GM12878 (cell line): ENCODE measurements at regions not wholly inside any gene's neighbourhood (a gene's known extent, or its start where the extent isn't known, plus 50 kb on each side); places are given as distances from the start of the nearest gene placed in this dataset.

Experiments used
- ATAC-seq: fragments of 200-7000 bp; cut with Tn5 transposase; 3 replicates; pipeline ENCODE4 v1.9.1; 2020; ENCODE audit warnings: mild to moderate bottlenecking, moderate library complexity
- BruUV-seq: library from RNA; stranded (reverse); fragments of 400-500 nt; replicated peaks from 2 replicates; lab custom pipeline; 2021; lab: Mats Ljungman, UMichigan
- CTCF ChIA-PET: fragments of 300-600 bp; sonication (Branson Sonifier 250); formaldehyde crosslinking; extraction: SDS; loops from one replicate; lab custom pipeline; 2021; ENCODE audit warnings: inconsistent platforms; lab: Yijun Ruan, JAX
- POLR2A ChIA-PET: fragments of 350-600 bp; formaldehyde crosslinking; extraction: SDS; loops from one replicate; lab custom pipeline; 2021; ENCODE audit warnings: inconsistent platforms; lab: Charles Lee
- RAD21 ChIA-PET: fragments of 300-600 bp; sonication (Branson Sonifier 250); formaldehyde crosslinking; loops from one replicate; lab custom pipeline; 2023; ENCODE audit warnings: antibody characterized with exemption; ENCODE audit not compliant: unreplicated experiment; lab: Charles Lee
- SMC1A ChIA-PET: fragments of 300-600 bp; sonication (Branson Sonifier 250); formaldehyde crosslinking; loops from one replicate; lab custom pipeline; 2023; ENCODE audit not compliant: unreplicated experiment, uncharacterized antibody; lab: Charles Lee
- DNase-seq: peaks from one replicate; pipeline ENCODE4 v3.0.0-alpha.2; 2011; ENCODE audit warnings: low read depth, low spot score
- FAIRE-seq: peaks from 3 replicates; lab custom pipeline; 2011; peaks lifted over from hg19 to GRCh38; lab: Jason Lieb, UNC
- H2AFZ ChIP-seq: 2 replicates; pipeline ENCODE4 v1.6.0; 2011; ENCODE audit warnings: low read depth, low read length, control low read depth; ENCODE audit not compliant: control insufficient read depth
- H3K27ac ChIP-seq: 2 replicates; pipeline ENCODE4 v1.5.1; 2011; ENCODE audit warnings: control low read depth; ENCODE audit not compliant: control insufficient read depth, insufficient read depth
- H3K27me3 ChIP-seq, 2 experiments: replicated peaks in 1 of 2; 2 replicates each; pipeline versions ENCODE4 v1.6.0 to v1.6.1; 2011; ENCODE audit warnings: low read length in 1 of 2; ENCODE audit not compliant: control insufficient read depth in 2 of 2, insufficient read depth in 2 of 2
- H3K36me3 ChIP-seq, 2 experiments: 2 replicates each; pipeline ENCODE4 v1.5.1; 2011; ENCODE audit warnings: low read length in 1 of 2; ENCODE audit not compliant: control insufficient read depth in 2 of 2, insufficient read depth in 2 of 2
- H3K4me1 ChIP-seq: 2 replicates; pipeline ENCODE4 v1.6.1; 2011; ENCODE audit warnings: mild to moderate bottlenecking, low read length, moderate library complexity, mixed read lengths; ENCODE audit not compliant: control insufficient read depth, insufficient read depth
- H3K4me2 ChIP-seq: 2 replicates; pipeline ENCODE4 v1.6.0; 2011; ENCODE audit warnings: control low read depth; ENCODE audit not compliant: control insufficient read depth, insufficient read depth
- H3K4me3 ChIP-seq: fragments of 200-600 bp; sonication (generic); 2 replicates; pipeline ENCODE4 v1.5.1; 2016
- H3K79me2 ChIP-seq: 2 replicates; pipeline ENCODE4 v1.6.0; 2011; ENCODE audit warnings: low read length; ENCODE audit not compliant: control insufficient read depth, insufficient read depth
- H3K9ac ChIP-seq: 2 replicates; pipeline ENCODE4 v1.8.0; 2011; ENCODE audit warnings: low read length, control low read depth, mixed read lengths; ENCODE audit not compliant: control insufficient read depth, insufficient read depth
- H3K9me3 ChIP-seq: replicated peaks from 3 replicates; pipeline ENCODE4 v1.5.1; 2011; ENCODE audit warnings: mild to moderate bottlenecking, low read length; ENCODE audit not compliant: control insufficient read depth, insufficient read depth
- H4K20me1 ChIP-seq: 2 replicates; pipeline ENCODE4 v1.6.0; 2011; ENCODE audit not compliant: control insufficient read depth, insufficient read depth
- ASH2L ChIP-seq: fragments of 300-600, 200-600 bp; sonication (generic); IDR thresholded peaks from 2 replicates; pipeline ENCODE4 v1.6.1; 2017; ENCODE audit warnings: low read depth, mild to moderate bottlenecking, borderline replicate concordance
- ATF3 ChIP-seq: IDR thresholded peaks from 2 replicates; pipeline ENCODE4 v1.6.1; 2011; ENCODE audit warnings: low read depth, mild to moderate bottlenecking, low read length, moderate library complexity, borderline replicate concordance; ENCODE audit errors: extremely low read depth
- BRCA1 ChIP-seq: IDR thresholded peaks from 2 replicates; pipeline ENCODE4 v1.6.1; 2011; ENCODE audit warnings: low read depth, low read length, improper control_type of control experiment
- CEBPZ ChIP-seq: fragments of 150-350 bp; IDR thresholded peaks from 2 replicates; pipeline ENCODE4 v1.6.1; 2016; ENCODE audit warnings: low read depth, low read length
- ESRRA ChIP-seq: IDR thresholded peaks from 2 replicates; pipeline ENCODE4 v1.6.1; 2012; ENCODE audit warnings: mild to moderate bottlenecking, low read length, improper control_type of control experiment
- ETV6 ChIP-seq, 2 experiments: fragments of 450-650 bp in 1 of 2; IDR thresholded peaks in 1 of 2; conservative IDR thresholded peaks in 1 of 2; 2 replicates each; pipeline ENCODE4 v1.6.1; 2014; ENCODE audit warnings: antibody characterized with exemption in 1 of 2, borderline replicate concordance in 1 of 2, low read depth in 1 of 2, mild to moderate bottlenecking in 1 of 2, moderate library complexity in 1 of 2
- IKZF1 ChIP-seq: fragments of 450-650 bp; conservative IDR thresholded peaks from 2 replicates; pipeline ENCODE4 v1.6.1; 2017; ENCODE audit warnings: antibody characterized with exemption, mild to moderate bottlenecking
- MYC ChIP-seq: IDR thresholded peaks from 2 replicates; pipeline ENCODE4 v1.6.1; 2011; ENCODE audit warnings: mild to moderate bottlenecking, low read length, moderate library complexity, inconsistent platforms; ENCODE audit not compliant: insufficient read depth, insufficient replicate concordance, insufficient read length, severe bottlenecking
- NFYA ChIP-seq: IDR thresholded peaks from 2 replicates; pipeline ENCODE4 v1.6.1; 2011; ENCODE audit warnings: low read depth, mild to moderate bottlenecking, low read length, improper control_type of control experiment, borderline replicate concordance
- NRF1 ChIP-seq: conservative IDR thresholded peaks from 2 replicates; pipeline ENCODE4 v1.6.1; 2011; ENCODE audit warnings: mild to moderate bottlenecking, low read depth, low read length, improper control_type of control experiment
- POLR2AphosphoS5 ChIP-seq: IDR thresholded peaks from 2 replicates; pipeline ENCODE4 v1.6.1; 2011; ENCODE audit warnings: mild to moderate bottlenecking, low read length, inconsistent platforms
- RAD21 ChIP-seq: IDR thresholded peaks from 2 replicates; pipeline ENCODE4 v1.6.1; 2011; ENCODE audit warnings: mild to moderate bottlenecking, low read depth, low read length, moderate library complexity; ENCODE audit not compliant: insufficient read depth
- SMAD1 ChIP-seq: fragments of 450-650 bp; IDR thresholded peaks from 2 replicates; pipeline ENCODE4 v1.6.1; 2018; ENCODE audit warnings: mild to moderate bottlenecking, low read depth; ENCODE audit not compliant: partially characterized antibody
- SMAD5 ChIP-seq: IDR thresholded peaks from 2 replicates; pipeline ENCODE4 v1.6.1; 2016; ENCODE audit warnings: antibody characterized with exemption, low read depth
- TBL1XR1 ChIP-seq: IDR thresholded peaks from 2 replicates; pipeline ENCODE4 v1.6.1; 2012; ENCODE audit warnings: low read depth, low read length, improper control_type of control experiment
- ZBTB40 ChIP-seq: fragments of 450-650 bp; IDR thresholded peaks from 2 replicates; pipeline ENCODE4 v1.6.1; 2016; ENCODE audit warnings: mild to moderate bottlenecking, moderate library complexity, borderline replicate concordance
- WGBS: methylation state at CpG from one replicate; pipeline ENCODE4 v1.1.6; 2016; ENCODE audit warnings: low lambda C conversion rate; ENCODE audit not compliant: insufficient replicate concordance, insufficient coverage; ENCODE audit errors: missing lambda C conversion rate; 5-methylcytosine and 5-hydroxymethylcytosine counted together
- in situ Hi-C: fragments of 300-500 bp; cut with MboI; formaldehyde crosslinking; loops from 9 replicates; pipeline ENCODE4 v1.14.3; 2018; ENCODE audit warnings: mixed read lengths
- intact Hi-C: fragments of 100-400 bp; cut with micrococcal nuclease; formaldehyde crosslinking; loops from one replicate; pipeline ENCODE4 v1.14.2; 2022; ENCODE audit not compliant: unreplicated experiment

GRCh38 chr22:27489178-27489675 is 312.3 kb downstream of the MN1 start (continued):
- TF ChIP-seq IKZF1 (no peak), ZBTB40 (no peak), RAD21 (no peak), NFYA (no peak), TBL1XR1 (no peak), MYC (no peak), ESRRA (no peak), NRF1 (no peak), SMAD1 (no peak)

GRCh38 chr22:27490080-27490479 is 311.5 kb downstream of the MN1 start:
- Histone ChIP-seq H3K36me3 (no peaks in the 10 kb centered on the region), H3K4me3 (no peak overlapping the region), H3K9me3 (no peaks in the 10 kb centered on the region; the same call in 2 of the 3 replicates), H2AFZ (no peak overlapping the region), H3K27me3 (no peaks in the 10 kb centered on the region), H3K79me2 (no peaks in the 10 kb centered on the region), H3K27ac (no peak overlapping the region), H4K20me1 (no peaks in the 10 kb centered on the region), H3K4me2 (no peak overlapping the region), H3K4me1 (no peaks in the 10 kb centered on the region), H3K9ac (no peak overlapping the region)
- FAIRE-seq (no peak), ATAC-seq (no peak), DNase-seq (no peak)
- BruUV-seq = no TSS peak
- in situ Hi-C loops = no loop called here
- ChIA-PET POLR2A (no interaction called here), RAD21 (no interaction called here), CTCF (no interaction called here), SMC1A (no interaction called here)
- 40% methylated on average over 4 of the region's 4 CpGs for WGBS
- intact Hi-C loops = no loop called here
- TF ChIP-seq POLR2AphosphoS5 (no peak), SMAD5 (no peak), ASH2L (no peak), ATF3 (no peak), BRCA1 (no peak), ETV6 (conservative IDR thresholded peaks at IDR 0.05 in 1 of 2, IDR thresholded peaks at IDR 0.05 in 1 of 2; ENCODE audit: borderline replicate concordance in 1 of 2, low read depth in 1 of 2) (no peak), CEBPZ (no peak), IKZF1 (no peak)
